GM12872 (cell line): ENCODE measurements at regions not wholly inside any gene's neighbourhood (a gene's known extent, or its start where the extent isn't known, plus 50 kb on each side); places are given as distances from the start of the nearest gene placed in this dataset.

Source experiments
- CTCF ChIP-seq: IDR thresholded peaks from 3 replicates; pipeline ENCODE4 v1.5.1; 2011; ENCODE audit warnings: low read depth, mild to moderate bottlenecking, low read length, moderate library complexity; ENCODE audit not compliant: insufficient read depth

GRCh38 chr3:35198857-35199256 is 440.5 kb upstream of the ARPP21 start:
- TF ChIP-seq CTCF, result no peak

GRCh38 chr3:35200056-35200455 is 439.3 kb upstream of the ARPP21 start:
- no peak for TF ChIP-seq CTCF

- no peak for TF ChIP-seq CTCF
Measured at GRCh38 chr3:35201211-35201610, 438.1 kb upstream of the ARPP21 start.

- TF ChIP-seq CTCF, result no peak
Measured at GRCh38 chr3:35215525-35216500, 423.5 kb upstream of the ARPP21 start.

- TF ChIP-seq CTCF, result no peak
Measured at GRCh38 chr3:35216501-35217266, 422.6 kb upstream of the ARPP21 start.

- no peak for TF ChIP-seq CTCF
Measured at GRCh38 chr3:35223632-35224394, 415.5 kb upstream of the ARPP21 start.

GRCh38 chr3:35224565-35225295 is 414.6 kb upstream of the ARPP21 start:
- no peak for TF ChIP-seq CTCF
